ENCODE measurements at regions not wholly inside any gene's neighbourhood (a gene's known extent, or its start where the extent isn't known, plus 50 kb on each side); places are given as distances from the start of the nearest gene placed in this dataset.

DNA sequence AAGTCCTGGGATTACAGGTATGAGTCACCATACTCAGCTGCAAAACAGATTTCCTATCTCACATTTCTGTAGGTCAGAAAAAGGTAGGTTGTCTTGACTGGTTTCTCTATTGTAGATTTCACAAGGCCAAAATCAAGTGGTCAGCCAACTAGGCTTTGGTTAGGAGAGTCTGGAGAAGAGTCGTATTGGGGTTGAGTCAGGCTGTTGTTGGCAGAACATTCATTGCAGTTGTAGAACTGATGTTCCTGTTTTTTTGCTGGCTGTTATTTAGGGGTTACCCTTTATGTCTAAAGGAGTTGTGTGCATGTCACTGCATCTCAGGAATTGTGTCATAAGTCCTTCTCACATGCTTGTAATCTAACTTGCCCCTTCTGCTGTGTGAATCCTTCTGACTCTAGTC, 814.2 kb upstream of the GRAMD2B start:
- H3K79me2 ChIP-seq (ENCODE audit: control insufficient read depth, insufficient read depth, low read length) = no peaks in the 10 kb centered on the region
- no peak overlapping the region for H3K4me3 ChIP-seq
- FAIRE-seq = no peak
- CTCF ChIA-PET = interaction anchor here (1.2 kb wide), 1 partner anchor 12 kb away, joined by 3 read pairs; no protein-coding TSS in a partner anchor
- H3K9ac ChIP-seq (ENCODE audit: control insufficient read depth, insufficient read depth, low read length) = no peak overlapping the region
- no peak overlapping the region for H3K4me2 ChIP-seq (ENCODE audit: control insufficient read depth, insufficient read depth)
- no peak overlapping the region for H3K27ac ChIP-seq (ENCODE audit: control insufficient read depth, insufficient read depth)
- no peak for ATAC-seq
- DNase-seq (ENCODE audit: low read depth, low spot score) = no peak
- no peaks in the 10 kb centered on the region for H3K4me1 ChIP-seq (ENCODE audit: control insufficient read depth, insufficient read depth, low read length)
- no peaks in the 10 kb centered on the region for H4K20me1 ChIP-seq (ENCODE audit: control insufficient read depth, insufficient read depth)
- H3K9me3 ChIP-seq (replicated peaks; ENCODE audit: control insufficient read depth, insufficient read depth, low read length) = no peaks in the 10 kb centered on the region
- H3K36me3 ChIP-seq (ENCODE audit: control insufficient read depth in 2 of 2, insufficient read depth in 2 of 2, low read length in 1 of 2) = no peaks in the 10 kb centered on the region
- WGBS (ENCODE audit: insufficient coverage, insufficient replicate concordance, low lambda C conversion rate, missing lambda C conversion rate) = 33% methylated on average over 1 of the region's 1 CpG
- SMC1A ChIA-PET (ENCODE audit: uncharacterized antibody, unreplicated experiment) = no interaction called here
- in situ Hi-C loops (cut with MboI) (no loop called here), intact Hi-C loops (cut with micrococcal nuclease; ENCODE audit: unreplicated experiment) (no loop called here)
- TF ChIP-seq RELA (IDR thresholded peaks at IDR 0.05; ENCODE audit: borderline replicate concordance, partially characterized antibody) (no peak), PML (IDR thresholded peaks at IDR 0.05; ENCODE audit: low read length) (no peak), HDGF (IDR thresholded peaks at IDR 0.05) (no peak), ESRRA (IDR thresholded peaks at IDR 0.05; ENCODE audit: low read length) (no peak), ZZZ3 (IDR thresholded peaks at IDR 0.05; ENCODE audit: control insufficient read depth, insufficient read length, low read depth) (no peak), TBL1XR1 (IDR thresholded peaks at IDR 0.05; ENCODE audit: low read depth, low read length) (no peak), IKZF2 (IDR thresholded peaks at IDR 0.05) (no peak), ASH2L (IDR thresholded peaks at IDR 0.05; ENCODE audit: borderline replicate concordance, low read depth) (no peak), BHLHE40 (IDR thresholded peaks at IDR 0.05; ENCODE audit: borderline replicate concordance in 1 of 2, low read depth in 2 of 2, low read length in 1 of 2) (no peak), KDM1A (IDR thresholded peaks at IDR 0.05; ENCODE audit: borderline replicate concordance) (no peak), CHD2 (IDR thresholded peaks at IDR 0.05; ENCODE audit: borderline replicate concordance, low read depth, low read length) (no peak)
- TF ChIP-seq, protein P1, sequence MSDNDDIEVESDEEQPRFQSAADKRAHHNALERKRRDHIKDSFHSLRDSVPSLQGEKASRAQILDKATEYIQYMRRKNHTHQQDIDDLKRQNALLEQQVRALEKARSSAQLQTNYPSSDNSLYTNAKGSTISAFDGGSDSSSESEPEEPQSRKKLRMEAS (IDR thresholded peaks at IDR 0.05; ENCODE audit: low read depth, low read length) = no peak
- TF ChIP-seq, protein P2, sequence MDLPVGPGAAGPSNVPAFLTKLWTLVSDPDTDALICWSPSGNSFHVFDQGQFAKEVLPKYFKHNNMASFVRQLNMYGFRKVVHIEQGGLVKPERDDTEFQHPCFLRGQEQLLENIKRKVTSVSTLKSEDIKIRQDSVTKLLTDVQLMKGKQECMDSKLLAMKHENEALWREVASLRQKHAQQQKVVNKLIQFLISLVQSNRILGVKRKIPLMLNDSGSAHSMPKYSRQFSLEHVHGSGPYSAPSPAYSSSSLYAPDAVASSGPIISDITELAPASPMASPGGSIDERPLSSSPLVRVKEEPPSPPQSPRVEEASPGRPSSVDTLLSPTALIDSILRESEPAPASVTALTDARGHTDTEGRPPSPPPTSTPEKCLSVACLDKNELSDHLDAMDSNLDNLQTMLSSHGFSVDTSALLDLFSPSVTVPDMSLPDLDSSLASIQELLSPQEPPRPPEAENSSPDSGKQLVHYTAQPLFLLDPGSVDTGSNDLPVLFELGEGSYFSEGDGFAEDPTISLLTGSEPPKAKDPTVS (IDR thresholded peaks at IDR 0.05; ENCODE audit: low read depth, low read length) = no peak
- no TSS peak for BruUV-seq (replicated peaks)
- H3K27me3 ChIP-seq (replicated peaks in 1 of 2; ENCODE audit: control insufficient read depth in 2 of 2, insufficient read depth in 2 of 2, low read length in 1 of 2) = no peaks in the 10 kb centered on the region
- no peak overlapping the region for H2AFZ ChIP-seq (ENCODE audit: control insufficient read depth, low read depth, low read length)
- RAD21 ChIA-PET (ENCODE audit: unreplicated experiment) = interaction anchor here (0.6 kb wide), 1 partner anchor 284 kb away, joined by 3 read pairs; no protein-coding TSS in a partner anchor
- POLR2A ChIA-PET = no interaction called here

All from GM12878 (cell line).